GM12891 (cell line): ENCODE measurements at regions not wholly inside any gene's neighbourhood (a gene's known extent, or its start where the extent isn't known, plus 50 kb on each side); places are given as distances from the start of the nearest gene placed in this dataset.

Experiments
- DNase-seq: peaks from one replicate; pipeline ENCODE4 v3.0.0; 2011; ENCODE audit warnings: low spot score; ENCODE audit not compliant: insufficient read length
- FAIRE-seq: peaks from 2 replicates; lab custom pipeline; 2011; peaks lifted over from hg19 to GRCh38; lab: Jason Lieb, UNC
- PAX5 ChIP-seq: IDR thresholded peaks from 2 replicates; pipeline ENCODE4 v1.6.1; 2011; ENCODE audit warnings: low read length, moderate library complexity, mild to moderate bottlenecking; ENCODE audit not compliant: insufficient read depth, severe bottlenecking
- POLR2A ChIP-seq: IDR thresholded peaks from 2 replicates; pipeline ENCODE4 v1.6.1; 2011; ENCODE audit warnings: low read depth, low read length, control low read depth
- POLR2AphosphoS5 ChIP-seq: IDR thresholded peaks from 2 replicates; pipeline ENCODE4 v1.6.1; 2011; ENCODE audit warnings: low read depth, low read length, control low read depth
- POU2F2 ChIP-seq: IDR thresholded peaks from 2 replicates; pipeline ENCODE4 v1.6.1; 2011; ENCODE audit warnings: low read depth, mild to moderate bottlenecking, control low read depth, low read length, moderate library complexity
- SPI1 ChIP-seq: IDR thresholded peaks from 2 replicates; pipeline ENCODE4 v1.6.1; 2011; ENCODE audit warnings: low read depth, low read length, control low read depth
- TAF1 ChIP-seq: IDR thresholded peaks from 2 replicates; pipeline ENCODE4 v1.6.1; 2011; ENCODE audit warnings: low read depth, low read length, control low read depth

GRCh38 chr15:61620151-61620550 is 391.0 kb upstream of the RORA start:
- TF ChIP-seq POLR2AphosphoS5: no peak
- no peak for TF ChIP-seq PAX5
- no peak for TF ChIP-seq SPI1
- no peak for TF ChIP-seq POU2F2
- TF ChIP-seq POLR2A: no peak
- TF ChIP-seq TAF1: no peak
- no peak for FAIRE-seq

GRCh38 chr15:61613729-61614128 is 384.6 kb upstream of the RORA start:
- FAIRE-seq (no peak), DNase-seq (no peak)
- no peak for TF ChIP-seq PAX5
- TF ChIP-seq POLR2AphosphoS5: no peak
- TF ChIP-seq TAF1: no peak
- TF ChIP-seq SPI1: no peak
- TF ChIP-seq POLR2A: no peak
- no peak for TF ChIP-seq POU2F2

More at GRCh38 chr15:61620151-61620550, 391.0 kb upstream of the RORA start:
- no peak for DNase-seq

GRCh38 chr15:61613138-61613537 is 384.0 kb upstream of the RORA start:
- FAIRE-seq (no peak), DNase-seq (no peak)
- TF ChIP-seq POLR2A (no peak), POLR2AphosphoS5 (no peak), SPI1 (no peak), POU2F2 (no peak), TAF1 (no peak), PAX5 (no peak)

- no peak for TF ChIP-seq PAX5
- TF ChIP-seq POLR2A: no peak
- no peak for TF ChIP-seq POU2F2
- TF ChIP-seq POLR2AphosphoS5: no peak
- TF ChIP-seq SPI1: no peak
- TF ChIP-seq TAF1: no peak
- DNase-seq (no peak), FAIRE-seq (no peak)
Observed at GRCh38 chr15:61612111-61612510, 383.0 kb upstream of the RORA start.

- FAIRE-seq (no peak), DNase-seq (no peak)
- TF ChIP-seq POU2F2: no peak
- no peak for TF ChIP-seq POLR2A
- no peak for TF ChIP-seq SPI1
- TF ChIP-seq TAF1: no peak
- TF ChIP-seq PAX5: no peak
- TF ChIP-seq POLR2AphosphoS5: no peak
Observed at GRCh38 chr15:61605343-61605742, 376.2 kb upstream of the RORA start.

GRCh38 chr15:61598655-61599054 is 369.6 kb upstream of the RORA start:
- TF ChIP-seq POLR2AphosphoS5: no peak
- TF ChIP-seq POLR2A: no peak
- no peak for TF ChIP-seq PAX5
- TF ChIP-seq POU2F2: no peak
- TF ChIP-seq SPI1: no peak
- no peak for TF ChIP-seq TAF1
- DNase-seq (no peak), FAIRE-seq (no peak)

GRCh38 chr15:61584410-61584809 is 355.3 kb upstream of the RORA start:
- FAIRE-seq: no peak
- TF ChIP-seq SPI1: no peak
- TF ChIP-seq POLR2AphosphoS5: no peak
- no peak for TF ChIP-seq POU2F2
- TF ChIP-seq TAF1: no peak
- TF ChIP-seq POLR2A: no peak
- TF ChIP-seq PAX5: no peak
- no peak for DNase-seq

GRCh38 chr15:61582092-61582491 is 353.0 kb upstream of the RORA start:
- no peak for FAIRE-seq
- no peak for DNase-seq
- TF ChIP-seq POLR2AphosphoS5 (no peak), POU2F2 (no peak), POLR2A (no peak), PAX5 (no peak), TAF1 (no peak), SPI1 (no peak)

- DNase-seq (no peak), FAIRE-seq (no peak)
- no peak for TF ChIP-seq TAF1
- no peak for TF ChIP-seq POLR2A
- TF ChIP-seq SPI1: no peak
- no peak for TF ChIP-seq POU2F2
- TF ChIP-seq POLR2AphosphoS5: no peak
- no peak for TF ChIP-seq PAX5
Observed at GRCh38 chr15:61575597-61575996, 346.5 kb upstream of the RORA start.

GRCh38 chr15:61571026-61571425 is 341.9 kb upstream of the RORA start:
- no peak for DNase-seq
- no peak for FAIRE-seq
- no peak for TF ChIP-seq PAX5
- no peak for TF ChIP-seq TAF1
- TF ChIP-seq POLR2AphosphoS5: no peak
- no peak for TF ChIP-seq POLR2A
- no peak for TF ChIP-seq POU2F2
- no peak for TF ChIP-seq SPI1
